Ammon's horn (tissue), 1 donor: ENCODE measurements at regions not wholly inside any gene's neighbourhood (a gene's known extent, or its start where the extent isn't known, plus 50 kb on each side); places are given as distances from the start of the nearest gene placed in this dataset.

ENCODE experiments used
- DNase-seq: peaks from one replicate; pipeline ENCODE4 v3.0.0-alpha.2; 2016; ENCODE audit warnings: low spot score

GRCh38 chr12:77349689-77350370, 284.5 kb upstream of the E2F7 start:
- DNase-seq, result no peak

GRCh38 chr12:77347017-77347416, 281.6 kb upstream of the E2F7 start:
- DNase-seq, result no peak

- no peak for DNase-seq
Observed at GRCh38 chr12:77345336-77345735, 280.0 kb upstream of the E2F7 start.

GRCh38 chr12:77344651-77345050, 279.3 kb upstream of the E2F7 start:
- no peak for DNase-seq

GRCh38 chr12:77343291-77343690, 277.9 kb upstream of the E2F7 start:
- no peak for DNase-seq

- DNase-seq, result no peak
Observed at GRCh38 chr12:77342253-77342652, 276.9 kb upstream of the E2F7 start.

GRCh38 chr12:77339610-77340009, 274.2 kb upstream of the E2F7 start:
- peak; percentile 54 for DNase-seq

GRCh38 chr12:77337362-77337761, 272.0 kb upstream of the E2F7 start:
- DNase-seq, result no peak

GRCh38 chr12:77334806-77335205, 269.4 kb upstream of the E2F7 start:
- DNase-seq, result no peak

GRCh38 chr12:77328326-77328725, 263.0 kb upstream of the E2F7 start:
- no peak for DNase-seq

- DNase-seq, result no peak
Observed at GRCh38 chr12:77325511-77326236, 260.3 kb upstream of the E2F7 start.

- peak; percentile 80 for DNase-seq
Observed at GRCh38 chr12:77324763-77325468, 259.5 kb upstream of the E2F7 start.

GRCh38 chr12:77324416-77324762, 259.0 kb upstream of the E2F7 start:
- no peak for DNase-seq

GRCh38 chr12:77323788-77324415, 258.5 kb upstream of the E2F7 start:
- no peak for DNase-seq

- no peak for DNase-seq
Observed at GRCh38 chr12:77319166-77319565, 253.8 kb upstream of the E2F7 start.

GRCh38 chr12:77315407-77315806, 250.0 kb upstream of the E2F7 start:
- no peak for DNase-seq

- DNase-seq, result no peak
Observed at GRCh38 chr12:77314378-77315052, 249.1 kb upstream of the E2F7 start.

- no peak for DNase-seq
Observed at GRCh38 chr12:77308056-77308455, 242.7 kb upstream of the E2F7 start.

GRCh38 chr12:77300811-77301210, 235.4 kb upstream of the E2F7 start:
- no peak for DNase-seq

GRCh38 chr12:77299910-77300669, 234.7 kb upstream of the E2F7 start:
- no peak for DNase-seq

- DNase-seq, result no peak
Observed at GRCh38 chr12:77299001-77299400, 233.6 kb upstream of the E2F7 start.
